Suprapubic skin (tissue), 4 donors: ENCODE measurements at regions not wholly inside any gene's neighbourhood (a gene's known extent, or its start where the extent isn't known, plus 50 kb on each side); places are given as distances from the start of the nearest gene placed in this dataset.

Source experiments
- DNase-seq, 2 donors: peaks; one replicate each; pipeline ENCODE4 v3.0.0-alpha.2; 2019; ENCODE audit warnings: low spot score in 2 of 2
- H3K27ac ChIP-seq: fragments of 200-600 bp; sonication (generic); one replicate; pipeline ENCODE4 v1.5.1; 2019
- H3K27me3 ChIP-seq: fragments of 200-600 bp; sonication (generic); one replicate; pipeline ENCODE4 v1.5.1; 2019
- H3K36me3 ChIP-seq: fragments of 200-600 bp; sonication (generic); one replicate; pipeline ENCODE4 v1.5.1; 2019
- H3K4me1 ChIP-seq: fragments of 200-600 bp; sonication (generic); one replicate; pipeline ENCODE4 v1.5.1; 2019
- H3K4me3 ChIP-seq: fragments of 200-600 bp; sonication (generic); one replicate; pipeline ENCODE4 v1.5.1; 2019; ENCODE audit warnings: mild to moderate bottlenecking
- H3K9me3 ChIP-seq: fragments of 200-600 bp; sonication (generic); one replicate; pipeline ENCODE4 v1.5.1; 2019
- EP300 ChIP-seq: sonication (generic); formaldehyde crosslinking; IDR thresholded peaks from one replicate; pipeline ENCODE4 v1.6.1; 2017; ENCODE audit warnings: antibody characterized with exemption
- POLR2A ChIP-seq, 2 donors: fragments of 450-650 bp; IDR thresholded peaks; one replicate each; pipeline ENCODE4 v1.6.1; 2017; ENCODE audit warnings: antibody characterized with exemption in 2 of 2, mild to moderate bottlenecking in 2 of 2, moderate library complexity in 2 of 2
- POLR2AphosphoS5 ChIP-seq, 3 donors: sonication (generic); formaldehyde crosslinking; IDR thresholded peaks; one replicate each; pipeline ENCODE4 v1.6.1; 2017; ENCODE audit warnings: antibody characterized with exemption in 3 of 3
- WGBS: methylation state at CpG from one replicate; pipeline ENCODE4 v1.1.5; 2018; 5-methylcytosine and 5-hydroxymethylcytosine counted together
- TF ChIP-seq, protein P1 (sequence below), 2 donors: fragments of 200-600 bp in 1 of 2; fragments of 450-650 bp in 1 of 2; sonication (generic) in 1 of 2; IDR thresholded peaks; one replicate each; pipeline ENCODE4 v1.5.1; 2016 to 2019; ENCODE audit warnings: antibody characterized with exemption in 2 of 2, mild to moderate bottlenecking in 1 of 2, moderate library complexity in 1 of 2

DNA sequence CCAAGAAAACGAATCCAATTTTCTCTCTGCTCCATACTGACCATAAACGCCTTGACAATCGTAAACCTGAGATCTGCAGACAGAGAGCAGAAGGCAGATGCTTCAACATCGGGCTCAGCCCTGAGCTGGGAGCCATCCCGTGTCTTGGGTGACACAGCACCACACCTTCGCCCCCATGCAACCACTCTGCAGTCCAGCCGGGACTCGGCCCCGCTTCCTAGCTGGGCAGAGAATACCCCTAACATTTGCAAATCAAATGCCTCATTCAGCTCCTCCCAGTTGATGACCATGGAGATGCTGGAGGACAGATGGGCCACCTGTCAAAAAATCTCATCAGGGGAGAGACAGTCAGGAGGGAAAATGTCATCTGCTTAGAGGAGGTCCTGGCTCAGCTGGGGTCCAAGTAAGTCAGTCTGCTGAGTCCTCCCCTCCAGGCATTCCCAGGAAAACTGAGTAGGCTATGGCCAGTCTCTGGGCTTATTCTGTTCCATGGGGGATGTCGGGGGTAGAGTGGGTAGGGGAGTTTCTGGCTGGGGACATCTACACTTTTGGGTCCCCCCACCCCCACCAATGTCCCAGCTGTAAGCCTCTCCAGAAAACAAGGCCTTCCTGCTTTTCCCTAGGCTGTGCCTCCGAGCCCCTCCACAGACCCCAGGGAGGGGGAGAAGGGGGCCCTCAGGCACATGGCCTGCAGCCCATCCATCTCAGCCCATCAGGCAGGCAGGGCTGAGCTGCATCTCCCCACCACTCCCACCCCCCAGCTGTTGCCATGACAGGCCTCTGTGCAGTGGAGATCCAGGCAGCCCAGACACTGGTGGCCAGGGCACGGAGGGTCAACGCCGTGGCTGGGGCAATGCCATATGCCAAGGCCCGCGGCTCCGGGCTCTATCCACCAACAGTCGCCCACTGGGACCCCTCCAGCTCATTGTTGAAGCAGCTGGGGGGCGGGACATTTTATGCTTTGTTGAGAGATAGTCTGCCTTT lies 158.6 kb downstream of the AXIN2 start:
- Histone ChIP-seq H3K27me3 (no peaks in the 10 kb centered on the region), H3K4me1 (peaks cover 5% of the 10 kb centered on the region), H3K4me3 (no peak overlapping the region), H3K27ac (no peak overlapping the region), H3K9me3 (no peaks in the 10 kb centered on the region), H3K36me3 (no peaks in the 10 kb centered on the region)
- TF ChIP-seq, protein P1, sequence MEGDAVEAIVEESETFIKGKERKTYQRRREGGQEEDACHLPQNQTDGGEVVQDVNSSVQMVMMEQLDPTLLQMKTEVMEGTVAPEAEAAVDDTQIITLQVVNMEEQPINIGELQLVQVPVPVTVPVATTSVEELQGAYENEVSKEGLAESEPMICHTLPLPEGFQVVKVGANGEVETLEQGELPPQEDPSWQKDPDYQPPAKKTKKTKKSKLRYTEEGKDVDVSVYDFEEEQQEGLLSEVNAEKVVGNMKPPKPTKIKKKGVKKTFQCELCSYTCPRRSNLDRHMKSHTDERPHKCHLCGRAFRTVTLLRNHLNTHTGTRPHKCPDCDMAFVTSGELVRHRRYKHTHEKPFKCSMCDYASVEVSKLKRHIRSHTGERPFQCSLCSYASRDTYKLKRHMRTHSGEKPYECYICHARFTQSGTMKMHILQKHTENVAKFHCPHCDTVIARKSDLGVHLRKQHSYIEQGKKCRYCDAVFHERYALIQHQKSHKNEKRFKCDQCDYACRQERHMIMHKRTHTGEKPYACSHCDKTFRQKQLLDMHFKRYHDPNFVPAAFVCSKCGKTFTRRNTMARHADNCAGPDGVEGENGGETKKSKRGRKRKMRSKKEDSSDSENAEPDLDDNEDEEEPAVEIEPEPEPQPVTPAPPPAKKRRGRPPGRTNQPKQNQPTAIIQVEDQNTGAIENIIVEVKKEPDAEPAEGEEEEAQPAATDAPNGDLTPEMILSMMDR (IDR thresholded peaks at IDR 0.05), result no peak
- no peak for TF ChIP-seq POLR2A (IDR thresholded peaks at IDR 0.05)
- TF ChIP-seq POLR2AphosphoS5 (IDR thresholded peaks at IDR 0.05), result no peak
- TF ChIP-seq EP300, result no peak
- no peak for DNase-seq
- WGBS, result 92% methylated on average over 9 of the region's 19 CpGs

DNA sequence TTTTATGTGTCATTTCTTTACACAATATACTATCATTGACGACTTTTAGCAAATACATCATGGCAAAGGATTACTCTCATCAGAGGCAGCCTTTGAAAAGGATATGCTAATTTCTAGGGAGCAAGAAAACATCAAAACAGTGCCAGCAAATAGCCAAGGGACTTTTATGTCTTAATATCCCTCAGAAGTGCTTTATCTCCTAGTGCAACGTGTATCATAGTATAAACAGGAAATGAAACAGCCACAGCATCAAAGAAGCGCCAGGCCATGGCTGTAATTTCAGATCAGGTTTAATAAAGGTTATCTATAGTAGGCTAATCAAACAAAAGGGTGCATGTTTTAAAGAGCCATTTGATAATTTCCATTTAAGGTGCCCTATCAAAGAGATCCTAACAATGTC lies 159.9 kb downstream of the AXIN2 start:
- no peak overlapping the region for H3K27ac ChIP-seq
- H3K36me3 ChIP-seq, result no peaks in the 10 kb centered on the region
- TF ChIP-seq EP300, result no peak
- TF ChIP-seq, protein P1 (IDR thresholded peaks at IDR 0.05), result no peak
- H3K4me1 ChIP-seq, result no peaks in the 10 kb centered on the region
- whole genome bisulfite sequencing, result 45% methylated on average over 3 of the region's 3 CpGs
- no peak overlapping the region for H3K4me3 ChIP-seq
- H3K9me3 ChIP-seq, result no peaks in the 10 kb centered on the region
- no peak for DNase-seq
- no peaks in the 10 kb centered on the region for H3K27me3 ChIP-seq

DNA sequence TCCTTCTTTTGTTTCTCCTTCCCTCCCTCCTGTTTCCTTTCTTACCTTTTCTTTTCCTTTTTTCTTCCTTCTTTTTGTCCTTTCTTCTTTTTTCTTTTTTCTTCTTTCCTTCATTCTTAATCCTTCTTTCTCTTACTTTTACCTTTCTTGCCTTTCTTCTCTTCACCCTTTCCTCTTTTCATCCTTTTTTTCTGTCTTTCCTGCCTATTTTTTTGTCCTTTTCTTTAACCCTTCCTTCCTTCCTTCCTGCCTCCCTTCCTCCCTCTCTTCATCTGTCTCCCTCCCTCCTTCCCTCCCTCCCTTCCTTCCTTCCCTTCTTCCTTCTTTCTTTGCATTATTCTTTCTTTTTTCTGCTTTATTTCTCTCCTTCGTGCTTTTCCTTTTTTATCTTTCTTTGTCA lies 160.7 kb downstream of the AXIN2 start:
- Histone ChIP-seq H3K27ac (no peak overlapping the region), H3K36me3 (no peaks in the 10 kb centered on the region), H3K4me3 (no peak overlapping the region), H3K4me1 (no peaks in the 10 kb centered on the region), H3K9me3 (no peaks in the 10 kb centered on the region), H3K27me3 (no peaks in the 10 kb centered on the region)
- no peak for TF ChIP-seq EP300
- TF ChIP-seq, protein P1 (IDR thresholded peaks at IDR 0.05), result no peak
- no peak for TF ChIP-seq POLR2A (IDR thresholded peaks at IDR 0.05)
- TF ChIP-seq POLR2AphosphoS5 (IDR thresholded peaks at IDR 0.05), result no peak
- 86% methylated on average over 1 of the region's 1 CpG for WGBS
- no peak for DNase-seq

DNA sequence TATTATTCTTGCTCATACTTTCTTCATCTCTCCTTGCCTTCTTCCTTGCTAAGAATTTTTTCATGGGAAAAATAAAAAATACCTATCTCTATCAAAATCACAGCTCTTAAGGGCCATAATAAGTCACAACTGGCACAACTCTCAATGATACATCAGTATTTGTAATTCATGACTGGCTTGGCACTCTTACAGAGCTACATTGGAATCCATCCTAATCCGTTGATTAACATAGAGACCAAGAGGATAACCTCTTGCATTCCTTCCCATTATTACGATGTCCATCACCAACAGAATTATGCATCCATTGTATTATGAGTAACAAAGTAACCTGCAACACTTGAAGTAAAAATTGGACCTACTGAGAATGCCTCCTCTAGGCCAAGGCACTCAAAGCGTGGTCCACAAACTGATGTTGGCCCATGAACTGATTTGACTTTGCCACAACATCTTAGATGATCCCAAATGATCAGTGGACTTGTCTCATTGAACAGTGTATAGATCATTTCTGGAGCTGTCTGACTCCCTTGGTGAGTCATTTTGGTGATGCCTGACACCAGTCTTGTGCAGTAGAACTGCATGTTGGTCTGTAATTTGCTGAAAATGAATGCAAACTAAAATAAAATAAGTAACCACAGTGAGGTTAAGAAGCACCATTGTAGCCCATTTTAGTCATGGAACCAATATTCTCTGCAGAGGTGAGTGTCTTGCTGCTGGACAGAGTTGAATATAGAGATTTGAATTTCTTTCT lies 163.2 kb downstream of the AXIN2 start:
- Histone ChIP-seq H3K27me3 (no peaks in the 10 kb centered on the region), H3K27ac (no peak overlapping the region), H3K9me3 (no peaks in the 10 kb centered on the region), H3K36me3 (no peaks in the 10 kb centered on the region), H3K4me1 (no peaks in the 10 kb centered on the region), H3K4me3 (no peak overlapping the region)
- TF ChIP-seq POLR2A (IDR thresholded peaks at IDR 0.05) (no peak), POLR2AphosphoS5 (IDR thresholded peaks at IDR 0.05) (no peak), EP300 (no peak)
- TF ChIP-seq, protein P1 (IDR thresholded peaks at IDR 0.05), result no peak
- no peak for DNase-seq
- WGBS, result 82% methylated on average over 3 of the region's 3 CpGs

DNA sequence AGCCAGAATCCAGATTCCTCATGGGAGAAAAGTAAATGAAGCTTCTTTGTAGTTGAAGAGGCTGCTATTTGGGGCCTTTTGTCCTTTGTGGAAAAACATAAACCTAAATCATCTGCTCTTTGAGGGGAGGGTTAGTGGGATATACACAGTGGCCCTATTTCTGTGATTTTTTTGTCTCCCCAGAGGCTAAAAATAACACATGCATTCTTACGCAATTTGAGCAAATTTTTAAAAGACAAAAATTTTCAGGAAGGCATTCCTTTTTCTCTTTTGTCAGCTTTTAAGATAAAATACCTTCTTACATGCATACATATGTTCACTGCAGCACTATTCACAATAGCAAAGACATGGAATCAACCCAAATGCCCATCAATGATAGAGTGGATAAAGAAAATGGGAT lies 165.5 kb downstream of the AXIN2 start:
- Histone ChIP-seq H3K36me3 (no peaks in the 10 kb centered on the region), H3K27ac (no peak overlapping the region), H3K4me3 (no peak overlapping the region), H3K27me3 (no peaks in the 10 kb centered on the region), H3K4me1 (no peaks in the 10 kb centered on the region), H3K9me3 (no peaks in the 10 kb centered on the region)
- TF ChIP-seq, protein P1 (IDR thresholded peaks at IDR 0.05), result no peak
- no peak for TF ChIP-seq EP300
- no peak for TF ChIP-seq POLR2AphosphoS5 (IDR thresholded peaks at IDR 0.05)
- no peak for TF ChIP-seq POLR2A (IDR thresholded peaks at IDR 0.05)
- 88% methylated on average over 1 of the region's 1 CpG for WGBS
- DNase-seq, result no peak
